BJ (cell line): ENCODE measurements at regions not wholly inside any gene's neighbourhood (a gene's known extent, or its start where the extent isn't known, plus 50 kb on each side); places are given as distances from the start of the nearest gene placed in this dataset.

Experiments
- CTCF ChIA-PET: fragments of 350-600 bp; formaldehyde crosslinking; extraction: SDS; loops from one replicate; lab custom pipeline; 2021; ENCODE audit warnings: antibody characterized with exemption, inconsistent platforms; lab: Yijun Ruan, JAX
- POLR2A ChIA-PET: fragments of 300-600 bp; sonication (Branson Sonifier 250); formaldehyde crosslinking; extraction: SDS; loops from one replicate; lab custom pipeline; 2021; ENCODE audit warnings: antibody characterized with exemption; lab: Charles Lee
- DNase-seq: peaks from one replicate; pipeline ENCODE4 v3.0.0-alpha.2; 2011; ENCODE audit warnings: low read depth
- H3K27me3 ChIP-seq: 2 replicates; pipeline ENCODE4 v1.6.0; 2011; ENCODE audit warnings: low read length; ENCODE audit not compliant: control insufficient read depth, insufficient read depth
- H3K36me3 ChIP-seq: 2 replicates; pipeline ENCODE4 v1.5.1; 2011; ENCODE audit warnings: low read length; ENCODE audit not compliant: control insufficient read depth, insufficient read depth
- H3K4me3 ChIP-seq: 2 replicates; pipeline ENCODE4 v1.5.1; 2011; ENCODE audit warnings: low read depth, mild to moderate bottlenecking, control low read depth, low read length
- CTCF ChIP-seq: IDR thresholded peaks from 2 replicates; pipeline ENCODE4 v1.5.1; 2011; ENCODE audit warnings: low read depth, mild to moderate bottlenecking, control low read depth, inconsistent platforms, low read length, moderate library complexity; ENCODE audit not compliant: insufficient read depth

DNA sequence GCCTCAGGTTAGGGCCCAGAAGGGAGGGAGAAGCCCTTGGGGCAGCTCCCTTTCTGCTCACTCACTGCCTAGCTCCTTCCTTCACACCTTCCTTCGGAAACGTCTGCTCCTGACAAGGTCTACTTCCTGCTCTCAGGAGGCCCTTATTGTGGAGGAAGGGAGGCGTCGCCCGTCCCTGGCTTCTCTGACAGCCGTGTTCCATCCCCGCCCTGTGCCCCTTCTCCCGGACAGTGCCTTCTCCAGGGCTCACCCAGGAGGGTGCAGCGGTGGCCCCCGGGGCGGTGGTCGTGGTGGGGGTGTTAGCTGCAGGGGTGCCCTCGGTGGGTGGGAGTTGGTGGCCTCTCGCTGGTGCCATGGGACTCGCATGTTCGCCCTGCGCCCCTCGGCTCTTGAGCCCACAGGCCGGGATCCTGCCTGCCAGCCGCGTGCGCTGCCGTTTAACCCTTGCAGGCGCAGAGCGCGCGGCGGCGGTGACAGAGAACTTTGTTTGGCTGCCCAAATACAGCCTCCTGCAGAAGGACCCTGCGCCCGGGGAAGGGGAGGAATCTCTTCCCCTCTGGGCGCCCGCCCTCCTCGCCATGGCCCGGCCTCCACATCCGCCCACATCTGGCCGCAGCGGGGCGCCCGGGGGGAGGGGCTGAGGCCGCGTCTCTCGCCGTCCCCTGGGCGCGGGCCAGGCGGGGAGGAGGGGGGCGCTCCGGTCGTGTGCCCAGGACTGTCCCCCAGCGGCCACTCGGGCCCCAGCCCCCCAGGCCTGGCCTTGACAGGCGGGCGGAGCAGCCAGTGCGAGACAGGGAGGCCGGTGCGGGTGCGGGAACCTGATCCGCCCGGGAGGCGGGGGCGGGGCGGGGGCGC is 231.9 kb downstream of the SEC14L1 start:
- POLR2A ChIA-PET: interaction anchor here (0.6 kb wide), 2 partner anchors 10 to 1194 kb away, joined by 3 read pairs; no protein-coding TSS in a partner anchor
- no peak for TF ChIP-seq CTCF
- DNase-seq: no peak
- H3K27me3 ChIP-seq: no peaks in the 10 kb centered on the region
- no peaks in the 10 kb centered on the region for H3K36me3 ChIP-seq
- CTCF ChIA-PET: interaction anchor here (0.8 to 1.0 kb wide), 2 partner anchors 41 to 47 kb away, joined by 3 read pairs; no protein-coding TSS in a partner anchor
- H3K4me3 ChIP-seq: peak overlapping the region; percentile 78

GRCh38 chr17:77373299-77374169 is 232.8 kb downstream of the SEC14L1 start:
- no peaks in the 10 kb centered on the region for H3K27me3 ChIP-seq
- ChIA-PET CTCF (interaction anchor here (0.8 to 2.2 kb wide), 7 partner anchors 46 to 121 kb away, joined by 3 to 12 read pairs (median 3); no protein-coding TSS in a partner anchor), POLR2A (no interaction called here)
- peak overlapping the region; percentile 78 for H3K4me3 ChIP-seq
- H3K36me3 ChIP-seq: no peaks in the 10 kb centered on the region
- TF ChIP-seq CTCF: no peak
- no peak for DNase-seq

- Histone ChIP-seq H3K4me3 (peak overlapping the region; percentile 78), H3K36me3 (peaks cover 1% of the 10 kb centered on the region; the same call in 1 of the 2 replicates), H3K27me3 (no peaks in the 10 kb centered on the region)
- TF ChIP-seq CTCF: peak; percentile 47
- ChIA-PET CTCF (interaction anchor here (0.7 to 2.2 kb wide), 13 partner anchors 11 to 120 kb away, joined by 3 to 12 read pairs (median 3); no protein-coding TSS in a partner anchor), POLR2A (interaction anchor here (0.5 to 0.6 kb wide), 2 partner anchors 17 to 1950 kb away, joined by 3 to 6 read pairs; no protein-coding TSS in a partner anchor)
- no peak for DNase-seq
Measured at GRCh38 chr17:77374170-77374936, 233.6 kb downstream of the SEC14L1 start.

DNA sequence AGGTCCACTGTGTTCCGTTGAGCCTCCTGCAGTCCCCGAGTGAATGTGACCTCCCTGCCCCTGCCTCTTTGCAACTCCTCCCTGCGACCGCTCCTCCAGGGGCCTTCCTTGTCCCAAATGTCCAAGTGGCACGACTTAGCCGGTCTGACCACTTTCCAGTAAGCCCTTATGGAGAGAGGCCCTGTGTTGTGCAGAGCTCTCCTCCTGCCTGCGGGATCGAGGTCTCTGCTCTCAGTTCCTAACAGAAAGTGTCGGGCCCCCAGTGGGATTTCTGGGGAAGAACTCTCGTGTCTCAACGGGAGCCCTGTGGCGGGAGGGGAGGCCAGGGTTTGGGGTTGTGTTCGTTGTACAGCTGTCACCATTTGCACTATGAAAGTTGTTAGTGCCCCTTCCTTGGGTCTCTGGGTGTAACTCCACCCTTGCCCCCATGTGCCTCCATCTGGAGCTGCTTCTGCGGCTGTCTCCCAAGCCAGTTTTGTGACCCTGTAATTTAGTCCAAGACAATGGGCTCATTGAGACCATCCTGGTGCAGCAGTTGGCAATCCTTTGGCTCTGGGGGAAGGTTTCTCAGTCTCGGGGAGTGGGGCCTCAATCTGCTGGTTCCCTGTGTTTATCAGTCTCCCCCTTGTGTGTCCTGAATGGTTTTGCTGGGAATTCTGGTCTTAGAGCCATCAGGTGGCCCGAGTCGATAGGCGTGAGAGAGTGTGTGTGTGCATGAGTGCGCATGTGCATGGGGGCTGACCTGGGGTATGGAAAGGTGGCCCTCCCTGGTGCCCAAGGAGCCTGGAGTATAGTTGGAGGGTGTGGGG is 234.5 kb downstream of the SEC14L1 start:
- H3K36me3 ChIP-seq: peaks cover 1% of the 10 kb centered on the region; the same call in 1 of the 2 replicates
- H3K4me3 ChIP-seq: peak overlapping the region; percentile 78
- no peaks in the 10 kb centered on the region for H3K27me3 ChIP-seq
- no peak for DNase-seq
- ChIA-PET CTCF (interaction anchor here (0.5 to 2.2 kb wide), 16 partner anchors 10 to 120 kb away, joined by 3 to 12 read pairs (median 3); no protein-coding TSS in a partner anchor), POLR2A (interaction anchor here (0.9 kb wide), 1 partner anchor 52 kb away, joined by 4 read pairs; no protein-coding TSS in a partner anchor)
- no peak for TF ChIP-seq CTCF
